ENCODE measurements at regions not wholly inside any gene's neighbourhood (a gene's known extent, or its start where the extent isn't known, plus 50 kb on each side); places are given as distances from the start of the nearest gene placed in this dataset.
A peak's percentile ranks its signal among the peaks of the same experiment; 100 is the strongest.

DNA sequence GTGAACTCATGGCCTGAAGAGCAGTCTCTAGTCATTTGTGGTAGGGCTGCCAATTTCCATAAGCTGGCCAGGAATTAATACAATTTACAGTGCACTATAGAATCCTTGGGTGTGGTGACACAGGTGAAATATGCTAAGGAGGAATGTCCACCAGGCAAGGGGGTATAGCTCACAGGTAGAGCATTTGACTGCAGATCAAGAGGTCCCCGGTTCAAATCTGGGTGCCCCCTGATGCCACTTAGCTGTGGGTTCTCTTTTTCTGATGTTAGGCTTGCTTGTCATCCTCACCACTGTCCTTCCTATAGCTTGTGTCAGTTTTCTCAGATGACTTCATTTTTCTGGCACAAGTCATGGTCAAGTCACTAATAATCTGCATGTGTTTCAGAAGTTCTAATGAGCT, 108.7 kb downstream of the ZNF467 start:
- H3K27me3 Mint-ChIP-seq (ENCODE audit: low read depth in 3 of 3) = peaks cover 3 to 29% (median 21%) of the 10 kb centered on the region in 3 donors

DNA sequence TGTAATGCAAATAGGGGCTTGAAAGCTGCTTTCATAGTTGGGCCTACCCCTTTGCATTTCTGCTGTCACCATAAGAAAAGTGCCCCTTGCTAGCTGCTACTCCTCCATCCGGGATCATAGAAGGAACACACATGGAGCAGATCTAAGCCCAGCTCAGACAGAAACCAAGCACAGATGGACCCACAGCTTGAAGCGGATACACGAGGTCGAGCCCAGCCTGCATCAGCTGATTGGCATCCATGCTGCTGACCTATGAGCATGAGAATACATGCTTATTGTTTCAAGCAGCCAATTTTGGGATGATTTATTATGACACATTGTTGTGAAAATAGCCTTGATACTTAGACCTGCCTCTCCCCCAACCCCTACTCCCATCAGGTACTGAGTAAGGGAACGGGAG, 109.2 kb downstream of the ZNF467 start:
- H3K9me3 Mint-ChIP-seq = peaks cover 0 to 1% (median 0%) of the 10 kb centered on the region in 7 donors
- TF ChIP-seq, protein P1, sequence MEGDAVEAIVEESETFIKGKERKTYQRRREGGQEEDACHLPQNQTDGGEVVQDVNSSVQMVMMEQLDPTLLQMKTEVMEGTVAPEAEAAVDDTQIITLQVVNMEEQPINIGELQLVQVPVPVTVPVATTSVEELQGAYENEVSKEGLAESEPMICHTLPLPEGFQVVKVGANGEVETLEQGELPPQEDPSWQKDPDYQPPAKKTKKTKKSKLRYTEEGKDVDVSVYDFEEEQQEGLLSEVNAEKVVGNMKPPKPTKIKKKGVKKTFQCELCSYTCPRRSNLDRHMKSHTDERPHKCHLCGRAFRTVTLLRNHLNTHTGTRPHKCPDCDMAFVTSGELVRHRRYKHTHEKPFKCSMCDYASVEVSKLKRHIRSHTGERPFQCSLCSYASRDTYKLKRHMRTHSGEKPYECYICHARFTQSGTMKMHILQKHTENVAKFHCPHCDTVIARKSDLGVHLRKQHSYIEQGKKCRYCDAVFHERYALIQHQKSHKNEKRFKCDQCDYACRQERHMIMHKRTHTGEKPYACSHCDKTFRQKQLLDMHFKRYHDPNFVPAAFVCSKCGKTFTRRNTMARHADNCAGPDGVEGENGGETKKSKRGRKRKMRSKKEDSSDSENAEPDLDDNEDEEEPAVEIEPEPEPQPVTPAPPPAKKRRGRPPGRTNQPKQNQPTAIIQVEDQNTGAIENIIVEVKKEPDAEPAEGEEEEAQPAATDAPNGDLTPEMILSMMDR (IDR thresholded peaks at IDR 0.05) = no peak
- DNase-seq = no peak
- Histone ChIP-seq H3K9ac (ENCODE audit: insufficient read depth, low read length, poor library complexity, severe bottlenecking) (no peak overlapping the region), H3K36me3 (replicated peaks in 1 of 2; ENCODE audit: control insufficient read depth in 1 of 2, insufficient read depth in 2 of 2, low read length in 2 of 2) (no peaks in the 10 kb centered on the region), H3K4me2 (replicated peaks; ENCODE audit: extremely low read depth, low read length, poor library complexity, severe bottlenecking) (no peak overlapping the region), H3K79me2 (ENCODE audit: insufficient read depth, low read length) (no peaks in the 10 kb centered on the region), H3K4me3 (replicated peaks in 1 of 3; ENCODE audit: low read depth in 2 of 3, low read length in 3 of 3) (no peak overlapping the region), H4K20me1 (ENCODE audit: insufficient read depth, low read length) (no peaks in the 10 kb centered on the region), H3K27ac (ENCODE audit: low read depth in 1 of 2, low read length in 2 of 2) (no peak overlapping the region), H2AFZ (ENCODE audit: insufficient read depth, low read depth, low read length, poor library complexity, severe bottlenecking) (peak overlapping the region; percentile 17), H3K4me1 (ENCODE audit: control insufficient read depth in 1 of 2, insufficient read depth in 2 of 2, low read length in 2 of 2) (no peaks in the 10 kb centered on the region), H3K27me3 (ENCODE audit: control insufficient read depth in 2 of 2, insufficient read depth in 2 of 2, low read length in 2 of 2) (no peaks in the 10 kb centered on the region), H3K9me3 (replicated peaks in 1 of 2; ENCODE audit: control insufficient read depth in 1 of 2, insufficient read depth in 1 of 2, low read length in 2 of 2) (no peaks in the 10 kb centered on the region)
- no peaks in the 10 kb centered on the region for H3K36me3 Mint-ChIP-seq
- intact Hi-C loops (cut with micrococcal nuclease) = loop anchor here in 1 of 2 donors (5.0 to 10.0 kb wide), 2 partner anchors 81 to 128 kb away; no protein-coding TSS in a partner anchor
- no peak overlapping the region for H3K27ac Mint-ChIP-seq
- no peak overlapping the region for H3K4me3 Mint-ChIP-seq
- 90% methylated on average over 3 of the region's 5 CpGs for WGBS (ENCODE audit: insufficient coverage)
- peaks cover 1% of the 10 kb centered on the region for H3K4me1 Mint-ChIP-seq
- H3K27me3 Mint-ChIP-seq (ENCODE audit: low read depth in 3 of 3) = peaks cover 5 to 32% (median 22%) of the 10 kb centered on the region in 3 donors

More for the DNA sequence above, 108.7 kb downstream of the ZNF467 start:
- Histone ChIP-seq H3K9me3 (replicated peaks in 1 of 2; ENCODE audit: control insufficient read depth in 1 of 2, insufficient read depth in 1 of 2, low read length in 2 of 2) (no peaks in the 10 kb centered on the region), H3K27me3 (ENCODE audit: control insufficient read depth in 2 of 2, insufficient read depth in 2 of 2, low read length in 2 of 2) (no peaks in the 10 kb centered on the region), H3K79me2 (ENCODE audit: insufficient read depth, low read length) (no peaks in the 10 kb centered on the region), H4K20me1 (ENCODE audit: insufficient read depth, low read length) (no peaks in the 10 kb centered on the region), H3K4me2 (replicated peaks; ENCODE audit: extremely low read depth, low read length, poor library complexity, severe bottlenecking) (no peak overlapping the region), H3K36me3 (replicated peaks in 1 of 2; ENCODE audit: control insufficient read depth in 1 of 2, insufficient read depth in 2 of 2, low read length in 2 of 2) (no peaks in the 10 kb centered on the region), H3K4me3 (replicated peaks in 1 of 3; ENCODE audit: low read depth in 2 of 3, low read length in 3 of 3) (no peak overlapping the region), H3K27ac (ENCODE audit: low read depth in 1 of 2, low read length in 2 of 2) (no peak overlapping the region), H3K9ac (ENCODE audit: insufficient read depth, low read length, poor library complexity, severe bottlenecking) (no peak overlapping the region), H3K4me1 (ENCODE audit: control insufficient read depth in 1 of 2, insufficient read depth in 2 of 2, low read length in 2 of 2) (no peaks in the 10 kb centered on the region), H2AFZ (ENCODE audit: insufficient read depth, low read depth, low read length, poor library complexity, severe bottlenecking) (no peak overlapping the region)
- Mint-ChIP-seq H3K4me1 (peaks cover 1% of the 10 kb centered on the region), H3K9me3 (peaks cover 0 to 1% (median 0%) of the 10 kb centered on the region in 7 donors), H3K36me3 (no peaks in the 10 kb centered on the region), H3K4me3 (no peak overlapping the region), H3K27ac (no peak overlapping the region)
- TF ChIP-seq, protein P1 (IDR thresholded peaks at IDR 0.05) = no peak
- WGBS (ENCODE audit: insufficient coverage) = no CpG with 5 or more reads among the region's 1 CpG
- intact Hi-C loops (cut with micrococcal nuclease) = loop anchor here in 1 of 2 donors (5.0 to 10.0 kb wide), 2 partner anchors 80 to 128 kb away; no protein-coding TSS in a partner anchor
- DNase-seq = no peak

Data from CD14-positive monocyte (primary cell).